HepG2 (cell line): ENCODE measurements at regions not wholly inside any gene's neighbourhood (a gene's known extent, or its start where the extent isn't known, plus 50 kb on each side); places are given as distances from the start of the nearest gene placed in this dataset.

Experiments used
- AGO2 ChIP-seq: fragments of 200-400 bp; formaldehyde crosslinking; optimal IDR thresholded peaks from 2 replicates; pipeline ENCODE3; 2017; ENCODE audit warnings: mild to moderate bottlenecking, low read depth, low read length, moderate library complexity
- CEBPG ChIP-seq: IDR thresholded peaks from 2 replicates; pipeline ENCODE4 v1.6.1; 2016
- GFI1 ChIP-seq: sonication (generic); formaldehyde crosslinking; IDR thresholded peaks from 2 replicates; pipeline ENCODE4 v1.5.0; 2020; ENCODE audit warnings: missing genetic modification reagents, mild to moderate bottlenecking, borderline replicate concordance
- HES4 ChIP-seq: sonication (generic); formaldehyde crosslinking; IDR thresholded peaks from 2 replicates; pipeline ENCODE4 v1.9.0; 2021; ENCODE audit warnings: mild to moderate bottlenecking, missing genetic modification reagents, borderline replicate concordance
- MYC ChIP-seq: sonication (generic); formaldehyde crosslinking; IDR thresholded peaks from 2 replicates; pipeline ENCODE4 v1.9.0; 2021; ENCODE audit warnings: missing genetic modification reagents, borderline replicate concordance
- ZBTB38 ChIP-seq: sonication (generic); formaldehyde crosslinking; IDR thresholded peaks from 2 replicates; pipeline ENCODE4 v1.5.1; 2020; ENCODE audit warnings: mild to moderate bottlenecking, missing genetic modification reagents
- ZC3H13 ChIP-seq: sonication (generic); formaldehyde crosslinking; IDR thresholded peaks from 2 replicates; pipeline ENCODE4 v1.8.1; 2023; ENCODE audit warnings: mild to moderate bottlenecking, missing genetic modification reagents, moderate library complexity
- ZFX ChIP-seq: sonication (generic); formaldehyde crosslinking; IDR thresholded peaks from 2 replicates; pipeline ENCODE4 v1.4.0; 2020; ENCODE audit warnings: mild to moderate bottlenecking, low read depth, missing genetic modification reagents, moderate library complexity
- ZNF20 ChIP-seq: sonication (generic); formaldehyde crosslinking; IDR thresholded peaks from 2 replicates; pipeline ENCODE4 v1.4.0; 2020; ENCODE audit warnings: mild to moderate bottlenecking, moderate library complexity, missing genetic modification reagents
- ZNF431 ChIP-seq: sonication (generic); formaldehyde crosslinking; IDR thresholded peaks from 2 replicates; pipeline ENCODE4 v1.9.0; 2022; ENCODE audit warnings: missing genetic modification reagents, low read depth, mild to moderate bottlenecking, borderline replicate concordance
- ZNF546 ChIP-seq: sonication (generic); formaldehyde crosslinking; conservative IDR thresholded peaks from 2 replicates; pipeline ENCODE4 v1.8.1; 2023; ENCODE audit warnings: mild to moderate bottlenecking, missing genetic modification reagents
- ZNF788 ChIP-seq: sonication (generic); formaldehyde crosslinking; IDR thresholded peaks from 2 replicates; pipeline ENCODE4 v1.5.0; 2020; ENCODE audit warnings: mild to moderate bottlenecking, missing genetic modification reagents, borderline replicate concordance
- TF ChIP-seq, protein P1 (sequence below): sonication (generic); formaldehyde crosslinking; IDR thresholded peaks from 2 replicates; pipeline ENCODE4 v1.8.1; 2023; ENCODE audit warnings: mild to moderate bottlenecking, missing genetic modification reagents
- TF ChIP-seq, protein P2 (sequence below): sonication (generic); formaldehyde crosslinking; IDR thresholded peaks from 2 replicates; pipeline ENCODE4 v1.4.0; 2020; ENCODE audit warnings: missing genetic modification reagents, low read depth, mild to moderate bottlenecking, borderline replicate concordance
- TF ChIP-seq, protein P3 (sequence below): sonication (generic); formaldehyde crosslinking; IDR thresholded peaks from 2 replicates; pipeline ENCODE4 v1.8.0; 2022; ENCODE audit warnings: missing genetic modification reagents, mild to moderate bottlenecking, inconsistent platforms, borderline replicate concordance

DNA sequence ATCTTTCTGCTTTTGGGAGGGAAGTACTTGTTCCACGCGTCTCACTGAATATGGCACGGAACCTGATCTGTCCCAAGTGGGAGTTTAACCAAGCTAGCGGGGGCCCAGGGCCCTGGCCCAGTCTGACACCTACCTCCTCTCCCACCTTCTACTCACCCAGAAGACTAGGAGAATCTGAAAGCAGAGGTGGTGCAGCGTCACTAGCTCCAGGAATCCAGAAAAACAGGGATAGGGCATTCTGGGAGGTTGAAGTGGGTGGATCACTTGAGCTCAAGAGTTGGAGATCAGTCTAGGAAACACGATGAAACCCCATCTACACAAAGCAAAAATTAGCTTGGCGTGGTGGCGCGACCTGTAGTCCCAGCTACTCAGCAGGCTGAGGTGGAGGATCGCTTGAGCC lies 163.5 kb upstream of the ZNF267 start (continued):
- TF ChIP-seq HES4 (CRISPR knock-in tag) (0 out of 2 replicates have a peak, but pooled peaks have one; percentile 2), ZNF431 (CRISPR knock-in tag) (peak; percentile 24; the same call in 1 of the 2 replicates), GFI1 (no peak), ZNF546 (CRISPR knock-in tag) (0 out of 2 replicates have a peak, but pooled peaks have one; percentile 24), CEBPG (CRISPR knock-in tag) (no peak), ZNF20 (CRISPR knock-in tag) (no peak), ZBTB38 (CRISPR knock-in tag) (0 out of 2 replicates have a peak, but pooled peaks have one; percentile 36), AGO2 (peak; percentile 22), MYC (CRISPR knock-in tag) (no peak), ZNF788 (CRISPR knock-in tag) (no peak), ZFX (CRISPR knock-in tag) (peak; percentile 23; the same call in 1 of the 2 replicates), ZC3H13 (CRISPR knock-in tag) (peak; percentile 22; the same call in 1 of the 2 replicates)
- TF ChIP-seq, protein P1, sequence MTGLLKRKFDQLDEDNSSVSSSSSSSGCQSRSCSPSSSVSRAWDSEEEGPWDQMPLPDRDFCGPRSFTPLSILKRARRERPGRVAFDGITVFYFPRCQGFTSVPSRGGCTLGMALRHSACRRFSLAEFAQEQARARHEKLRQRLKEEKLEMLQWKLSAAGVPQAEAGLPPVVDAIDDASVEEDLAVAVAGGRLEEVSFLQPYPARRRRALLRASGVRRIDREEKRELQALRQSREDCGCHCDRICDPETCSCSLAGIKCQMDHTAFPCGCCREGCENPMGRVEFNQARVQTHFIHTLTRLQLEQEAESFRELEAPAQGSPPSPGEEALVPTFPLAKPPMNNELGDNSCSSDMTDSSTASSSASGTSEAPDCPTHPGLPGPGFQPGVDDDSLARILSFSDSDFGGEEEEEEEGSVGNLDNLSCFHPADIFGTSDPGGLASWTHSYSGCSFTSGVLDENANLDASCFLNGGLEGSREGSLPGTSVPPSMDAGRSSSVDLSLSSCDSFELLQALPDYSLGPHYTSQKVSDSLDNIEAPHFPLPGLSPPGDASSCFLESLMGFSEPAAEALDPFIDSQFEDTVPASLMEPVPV (CRISPR knock-in tag): no peak
- TF ChIP-seq, protein P2, sequence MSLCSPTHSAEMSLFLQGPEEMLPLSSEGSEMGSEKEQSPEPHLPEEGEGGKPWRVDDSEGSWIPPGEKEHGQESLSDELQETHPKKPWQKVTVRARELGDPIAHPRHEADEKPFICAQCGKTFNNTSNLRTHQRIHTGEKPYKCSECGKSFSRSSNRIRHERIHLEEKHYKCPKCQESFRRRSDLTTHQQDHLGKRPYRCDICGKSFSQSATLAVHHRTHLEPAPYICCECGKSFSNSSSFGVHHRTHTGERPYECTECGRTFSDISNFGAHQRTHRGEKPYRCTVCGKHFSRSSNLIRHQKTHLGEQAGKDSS (CRISPR knock-in tag): no peak
- TF ChIP-seq, protein P3, sequence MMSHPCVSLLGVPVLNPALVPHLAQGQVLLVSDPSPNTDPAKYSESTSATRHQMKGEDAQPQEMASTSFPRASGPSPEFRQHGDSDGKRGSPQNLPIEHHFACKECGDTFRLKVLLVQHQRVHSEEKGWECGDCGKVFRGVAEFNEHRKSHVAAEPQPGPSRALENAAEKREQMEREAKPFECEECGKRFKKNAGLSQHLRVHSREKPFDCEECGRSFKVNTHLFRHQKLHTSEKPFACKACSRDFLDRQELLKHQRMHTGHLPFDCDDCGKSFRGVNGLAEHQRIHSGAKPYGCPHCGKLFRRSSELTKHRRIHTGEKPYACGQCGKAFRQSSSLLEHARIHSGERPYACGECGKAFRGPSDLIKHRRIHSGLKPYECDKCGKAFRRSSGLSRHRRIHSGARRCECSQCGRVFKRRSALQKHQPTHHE (CRISPR knock-in tag): no peak
